Progenitor cell of endocrine pancreas (in vitro differentiated cells): ENCODE measurements at regions not wholly inside any gene's neighbourhood (a gene's known extent, or its start where the extent isn't known, plus 50 kb on each side); places are given as distances from the start of the nearest gene placed in this dataset.

Source experiments
- DNase-seq: peaks from one replicate; pipeline ENCODE4 v3.0.0; 2021; ENCODE audit warnings: low spot score; ENCODE audit not compliant: unreplicated experiment
- H3K27ac Mint-ChIP-seq: 2 replicates; pipeline ENCODE4 v1.8.0; 2021; ENCODE audit warnings: mild to moderate bottlenecking, moderate library complexity, mixed read lengths
- H3K27me3 Mint-ChIP-seq: 2 replicates; pipeline ENCODE4 v1.8.0; 2021; ENCODE audit warnings: mixed read lengths
- H3K36me3 Mint-ChIP-seq: 2 replicates; pipeline ENCODE4 v1.8.0; 2022; ENCODE audit warnings: mixed read lengths; ENCODE audit not compliant: insufficient read depth
- H3K4me1 Mint-ChIP-seq: 2 replicates; pipeline ENCODE4 v1.8.0; 2021; ENCODE audit warnings: low read depth, mixed read lengths
- H3K4me3 Mint-ChIP-seq: 2 replicates; pipeline ENCODE4 v1.8.0; 2021; ENCODE audit warnings: low read depth, mild to moderate bottlenecking, moderate library complexity, mixed read lengths
- H3K9me3 Mint-ChIP-seq: 2 replicates; pipeline ENCODE4 v1.8.0; 2021; ENCODE audit warnings: low read depth, mixed read lengths
- CTCF ChIP-seq: fragments of 200-600 bp; sonication (generic); IDR thresholded peaks from one replicate; pipeline ENCODE4 v1.5.0; 2021; ENCODE audit warnings: antibody characterized with exemption, mild to moderate bottlenecking; ENCODE audit not compliant: unreplicated experiment

- Mint-ChIP-seq H3K4me3 (no peak overlapping the region), H3K27me3 (peaks cover 40% of the 10 kb centered on the region)
- DNase-seq: no peak
Observed at GRCh38 chr22:48895336-48895735, 932.3 kb downstream of the BRD1 start.

DNA sequence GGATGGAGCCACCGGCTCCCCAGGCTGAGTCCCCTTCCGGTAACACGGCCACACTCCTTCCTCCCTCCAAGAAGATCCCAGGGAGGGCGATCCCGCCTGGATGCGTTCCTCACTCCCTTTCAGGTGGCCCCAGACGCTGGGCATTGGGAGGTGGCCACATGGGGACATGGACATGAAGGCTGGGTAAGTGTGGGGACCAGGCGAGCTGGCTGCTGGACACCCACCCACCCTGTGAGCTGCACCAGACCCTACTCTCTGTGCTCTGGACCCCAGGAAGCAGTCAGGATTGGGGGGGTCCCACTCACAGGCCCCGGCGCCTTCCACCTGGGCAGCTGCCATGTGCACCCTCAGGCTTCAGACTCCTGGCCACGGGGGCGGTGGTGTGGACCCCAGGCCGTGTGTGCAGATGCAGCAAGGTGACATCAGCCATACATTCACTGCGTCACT, 932.8 kb downstream of the BRD1 start:
- Mint-ChIP-seq H3K9me3 (no peaks in the 10 kb centered on the region), H3K27me3 (peaks cover 41% of the 10 kb centered on the region), H3K36me3 (no peaks in the 10 kb centered on the region), H3K27ac (no peak overlapping the region), H3K4me3 (no peak overlapping the region), H3K4me1 (no peaks in the 10 kb centered on the region)
- TF ChIP-seq CTCF: no peak
- DNase-seq: no peak

More at GRCh38 chr22:48895336-48895735, 932.3 kb downstream of the BRD1 start:
- no peaks in the 10 kb centered on the region for H3K36me3 Mint-ChIP-seq
- no peak overlapping the region for H3K27ac Mint-ChIP-seq
- no peaks in the 10 kb centered on the region for H3K9me3 Mint-ChIP-seq
- H3K4me1 Mint-ChIP-seq: no peaks in the 10 kb centered on the region
- TF ChIP-seq CTCF: no peak

- no peaks in the 10 kb centered on the region for H3K36me3 Mint-ChIP-seq
- peak; percentile 50 for TF ChIP-seq CTCF
- no peaks in the 10 kb centered on the region for H3K9me3 Mint-ChIP-seq
- no peak overlapping the region for H3K4me3 Mint-ChIP-seq
- H3K4me1 Mint-ChIP-seq: no peaks in the 10 kb centered on the region
- DNase-seq: no peak
- no peak overlapping the region for H3K27ac Mint-ChIP-seq
- peaks cover 41% of the 10 kb centered on the region for H3K27me3 Mint-ChIP-seq
Observed at GRCh38 chr22:48894064-48894671, 933.5 kb downstream of the BRD1 start.

DNA sequence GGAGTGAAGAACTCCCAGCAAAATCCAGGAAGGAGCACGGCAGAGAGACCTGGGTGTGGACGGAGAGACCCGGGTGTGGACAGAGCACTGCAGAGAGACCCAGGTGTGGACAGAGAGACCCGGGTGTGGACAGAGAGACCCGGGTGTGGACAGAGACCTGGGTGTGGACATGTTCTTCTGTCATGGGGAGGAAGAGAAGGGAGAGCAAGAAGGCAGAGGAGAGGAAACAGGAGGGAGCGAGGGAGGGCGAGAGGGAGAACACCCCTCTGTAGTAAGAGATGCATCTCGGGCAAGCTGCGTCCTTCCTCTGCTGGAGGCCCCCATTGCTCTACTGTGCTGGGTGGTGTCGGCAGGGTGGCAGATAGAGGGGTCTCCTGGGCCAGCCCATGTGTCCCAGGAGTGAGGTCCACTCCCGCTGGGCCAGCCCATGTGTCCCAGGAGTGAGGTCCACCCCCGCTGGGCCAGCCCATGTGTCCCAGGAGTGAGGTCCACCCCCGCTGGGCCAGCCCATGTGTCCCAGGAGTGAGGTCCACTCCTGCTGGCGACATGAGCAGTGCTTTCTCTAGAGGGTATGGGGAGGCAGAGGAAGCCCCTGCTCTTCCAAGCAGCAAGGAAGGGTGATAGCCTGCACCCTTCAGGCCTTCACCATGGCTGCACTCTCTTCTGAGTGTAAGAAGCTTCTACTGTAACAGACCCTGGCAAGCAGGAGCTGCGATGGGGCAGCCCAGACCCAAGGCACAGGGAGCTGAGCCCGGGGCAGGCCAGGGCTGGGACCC, 934.2 kb downstream of the BRD1 start:
- no peak overlapping the region for H3K4me3 Mint-ChIP-seq
- TF ChIP-seq CTCF: no peak
- DNase-seq: no peak
- no peaks in the 10 kb centered on the region for H3K9me3 Mint-ChIP-seq
- H3K36me3 Mint-ChIP-seq: no peaks in the 10 kb centered on the region
- H3K27me3 Mint-ChIP-seq: peaks cover 41% of the 10 kb centered on the region
- no peak overlapping the region for H3K27ac Mint-ChIP-seq
- no peaks in the 10 kb centered on the region for H3K4me1 Mint-ChIP-seq

GRCh38 chr22:48892578-48893287, 934.9 kb downstream of the BRD1 start:
- H3K4me1 Mint-ChIP-seq: no peaks in the 10 kb centered on the region
- no peak overlapping the region for H3K4me3 Mint-ChIP-seq
- no peak for DNase-seq
- H3K36me3 Mint-ChIP-seq: no peaks in the 10 kb centered on the region
- H3K27ac Mint-ChIP-seq: no peak overlapping the region
- peaks cover 41% of the 10 kb centered on the region for H3K27me3 Mint-ChIP-seq
- TF ChIP-seq CTCF: no peak
- no peaks in the 10 kb centered on the region for H3K9me3 Mint-ChIP-seq
